Trophoblast cell (in vitro differentiated cells and primary cell): ENCODE measurements at regions not wholly inside any gene's neighbourhood (a gene's known extent, or its start where the extent isn't known, plus 50 kb on each side); places are given as distances from the start of the nearest gene placed in this dataset.

Source experiments
- DNase-seq, 2 donors: peaks; one replicate each; pipeline ENCODE4 v3.0.0-alpha.2; 2016
- H2AFZ ChIP-seq: 2 replicates; pipeline ENCODE4 v1.6.1; 2013; ENCODE audit warnings: low read length, moderate library complexity, mild to moderate bottlenecking; ENCODE audit not compliant: insufficient read depth, poor library complexity
- H2AK5ac ChIP-seq: 2 replicates; pipeline ENCODE4 v1.6.1; 2013; ENCODE audit warnings: mild to moderate bottlenecking, low read length
- H2BK120ac ChIP-seq: 2 replicates; pipeline ENCODE4 v1.6.1; 2013; ENCODE audit warnings: low read length, mild to moderate bottlenecking, moderate library complexity; ENCODE audit not compliant: insufficient read depth, poor library complexity
- H2BK12ac ChIP-seq: 2 replicates; pipeline ENCODE4 v1.6.1; 2013; ENCODE audit warnings: mild to moderate bottlenecking, low read length, moderate library complexity
- H2BK5ac ChIP-seq: 2 replicates; pipeline ENCODE4 v1.6.1; 2013; ENCODE audit warnings: low read length, low read depth, moderate library complexity, mild to moderate bottlenecking; ENCODE audit not compliant: poor library complexity
- H3K14ac ChIP-seq: 2 replicates; pipeline ENCODE4 v1.6.1; 2013; ENCODE audit warnings: mild to moderate bottlenecking, low read length
- H3K18ac ChIP-seq: 2 replicates; pipeline ENCODE4 v1.6.1; 2013; ENCODE audit warnings: mild to moderate bottlenecking, low read length
- H3K23ac ChIP-seq: 2 replicates; pipeline ENCODE4 v1.6.1; 2013; ENCODE audit warnings: low read length
- H3K27ac ChIP-seq: 2 replicates; pipeline ENCODE4 v1.5.1; 2013; ENCODE audit warnings: low read depth, mild to moderate bottlenecking, inconsistent platforms, low read length, moderate library complexity
- H3K27me3 ChIP-seq: 2 replicates; pipeline ENCODE4 v1.6.1; 2013; ENCODE audit warnings: inconsistent platforms, mild to moderate bottlenecking, low read length, moderate library complexity; ENCODE audit not compliant: insufficient read depth
- H3K36me3 ChIP-seq, 2 experiments: 1 replicate in 1 of 2; 2 replicates in 1 of 2; pipeline ENCODE4 v1.6.1; 2013; ENCODE audit warnings: low read length in 2 of 2, mild to moderate bottlenecking in 2 of 2, moderate library complexity in 1 of 2; ENCODE audit not compliant: insufficient read depth in 2 of 2, control insufficient read depth in 1 of 2
- H3K4ac ChIP-seq: 2 replicates; pipeline ENCODE4 v1.6.1; 2013; ENCODE audit warnings: low read depth, mild to moderate bottlenecking, low read length, moderate library complexity
- H3K4me1 ChIP-seq, 2 experiments: 1 replicate in 1 of 2; 2 replicates in 1 of 2; pipeline ENCODE4 v1.6.1; 2013; ENCODE audit warnings: low read length in 2 of 2, mild to moderate bottlenecking in 2 of 2, moderate library complexity in 1 of 2; ENCODE audit not compliant: insufficient read depth in 2 of 2, control insufficient read depth in 1 of 2
- H3K4me2 ChIP-seq: 2 replicates; pipeline ENCODE4 v1.6.1; 2013; ENCODE audit warnings: inconsistent platforms, mild to moderate bottlenecking, low read length, moderate library complexity
- H3K4me3 ChIP-seq: 2 replicates; pipeline ENCODE4 v1.5.1; 2013; ENCODE audit warnings: mild to moderate bottlenecking, low read depth, low read length, inconsistent platforms
- H3K79me1 ChIP-seq: one replicate; pipeline ENCODE4 v1.6.1; 2013; ENCODE audit warnings: low read length
- H3K79me2 ChIP-seq: 2 replicates; pipeline ENCODE4 v1.6.1; 2013; ENCODE audit warnings: low read length, mild to moderate bottlenecking; ENCODE audit not compliant: control insufficient read depth, insufficient read depth, poor library complexity
- H3K9ac ChIP-seq: 2 replicates; pipeline ENCODE4 v1.6.1; 2013; ENCODE audit warnings: mild to moderate bottlenecking, low read length
- H3K9me3 ChIP-seq: 2 replicates; pipeline ENCODE4 v1.6.1; 2013; ENCODE audit warnings: low read depth, mild to moderate bottlenecking, control low read depth, inconsistent platforms, low read length; ENCODE audit not compliant: insufficient read depth
- H4K12ac ChIP-seq: 2 replicates; pipeline ENCODE4 v1.6.1; 2013; ENCODE audit warnings: low read depth, mild to moderate bottlenecking, low read length, moderate library complexity
- H4K8ac ChIP-seq: 2 replicates; pipeline ENCODE4 v1.6.1; 2013; ENCODE audit warnings: low read depth, mild to moderate bottlenecking, low read length, moderate library complexity
- H4K91ac ChIP-seq: one replicate; pipeline ENCODE4 v1.6.1; 2013; ENCODE audit warnings: low read depth, mild to moderate bottlenecking, low read length, moderate library complexity
- WGBS: extraction: QIAGEN DNeasy Blood & Tissue Kit; methylation state at CpG from one replicate; pipeline ENCODE4 v1.1.7; 2013; ENCODE audit warnings: missing lambda C conversion rate; ENCODE audit not compliant: insufficient read length, insufficient coverage; ENCODE audit errors: extremely low coverage; 5-methylcytosine and 5-hydroxymethylcytosine counted together

DNA sequence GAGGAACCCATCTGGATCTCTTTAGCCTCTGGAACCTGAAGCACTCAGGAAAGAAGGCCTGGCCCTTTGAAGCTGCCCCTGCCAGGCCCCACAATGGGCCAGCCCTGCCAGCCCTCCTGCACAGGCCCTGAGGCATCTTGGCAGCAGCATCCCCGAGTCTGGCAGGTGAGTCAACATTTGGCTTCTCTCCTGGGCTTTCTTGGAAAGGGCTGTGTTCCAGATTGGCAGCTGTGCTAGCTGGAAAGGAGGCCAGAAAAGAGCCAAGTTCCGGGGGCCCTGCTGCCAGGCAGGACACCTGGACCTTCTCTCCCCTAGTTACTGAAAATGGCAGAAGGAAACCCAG, 187.2 kb downstream of the SHQ1 start:
- Histone ChIP-seq H2BK12ac (no peak overlapping the region), H2AFZ (no peak overlapping the region), H3K27ac (no peak overlapping the region), H3K9ac (no peak overlapping the region), H2AK5ac (no peak overlapping the region), H2BK5ac (no peak overlapping the region), H3K18ac (no peak overlapping the region), H4K91ac (no peak overlapping the region), H2BK120ac (no peak overlapping the region), H3K9me3 (no peaks in the 10 kb centered on the region), H3K23ac (no peak overlapping the region), H3K79me1 (no peaks in the 10 kb centered on the region), H3K4ac (no peak overlapping the region), H3K14ac (no peak overlapping the region), H3K4me3 (no peak overlapping the region), H3K4me2 (no peak overlapping the region), H3K36me3 (no peaks in the 10 kb centered on the region), H4K8ac (no peak overlapping the region), H3K27me3 (no peaks in the 10 kb centered on the region), H3K4me1 (peaks cover 0 to 4% of the 10 kb centered on the region in 2 experiments), H3K79me2 (no peaks in the 10 kb centered on the region), H4K12ac (no peak overlapping the region)
- WGBS = no CpG with 5 or more reads among the region's 2 CpGs
- no peak for DNase-seq

DNA sequence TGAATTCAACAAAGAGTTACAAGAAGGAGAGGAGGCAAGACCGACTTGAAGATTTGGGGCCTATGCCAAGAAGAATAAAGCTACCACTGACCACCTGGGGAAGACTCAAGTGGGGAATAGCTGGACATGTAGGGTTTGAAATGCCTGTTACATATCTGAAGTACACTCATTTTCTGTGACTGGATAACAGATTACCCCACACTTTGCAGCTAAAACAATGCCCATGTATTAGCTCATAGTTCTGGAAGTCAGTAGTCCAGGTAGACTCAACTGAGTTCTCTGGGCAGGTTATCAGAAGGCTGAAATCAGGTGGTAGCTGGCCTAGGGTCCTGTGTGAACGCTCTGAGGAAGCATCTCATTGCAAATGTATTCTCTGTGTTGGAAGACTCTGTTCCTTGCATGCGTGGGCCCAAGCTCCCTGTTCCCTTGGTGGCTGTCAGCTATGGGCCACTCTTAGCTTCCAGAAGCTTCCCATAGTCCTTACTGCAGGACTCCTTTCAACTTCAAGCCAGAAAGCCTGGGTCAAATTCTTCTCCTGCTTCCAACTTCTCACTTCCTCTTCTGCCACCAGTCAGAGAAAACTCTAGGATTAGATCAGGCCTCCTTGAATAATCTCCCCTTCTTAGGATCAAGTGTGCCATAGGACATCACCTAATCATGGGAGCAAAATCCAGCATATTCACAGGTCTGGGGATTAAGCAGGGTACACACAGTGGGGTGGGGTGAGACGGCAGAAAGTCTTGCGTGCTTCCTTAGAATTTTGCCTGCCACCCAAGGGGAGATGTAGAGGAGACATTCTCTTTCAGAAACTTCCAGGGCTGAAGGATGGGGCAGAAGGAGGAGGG, 187.8 kb downstream of the SHQ1 start:
- Histone ChIP-seq H3K36me3 (no peaks in the 10 kb centered on the region), H3K4me3 (no peak overlapping the region), H2AFZ (no peak overlapping the region), H4K91ac (no peak overlapping the region), H3K27ac (no peak overlapping the region), H2BK5ac (no peak overlapping the region), H3K4ac (no peak overlapping the region), H3K9me3 (no peaks in the 10 kb centered on the region), H4K12ac (no peak overlapping the region), H3K14ac (no peak overlapping the region), H3K27me3 (no peaks in the 10 kb centered on the region), H3K23ac (no peak overlapping the region), H2AK5ac (no peak overlapping the region), H3K18ac (no peak overlapping the region), H3K4me1 (peaks cover 0 to 4% of the 10 kb centered on the region in 2 experiments), H2BK12ac (no peak overlapping the region), H2BK120ac (no peak overlapping the region), H3K79me2 (no peaks in the 10 kb centered on the region), H3K4me2 (no peak overlapping the region), H3K79me1 (no peaks in the 10 kb centered on the region), H4K8ac (no peak overlapping the region), H3K9ac (no peak overlapping the region)
- no peak for DNase-seq
- WGBS = no CpG with 5 or more reads among the region's 5 CpGs

DNA sequence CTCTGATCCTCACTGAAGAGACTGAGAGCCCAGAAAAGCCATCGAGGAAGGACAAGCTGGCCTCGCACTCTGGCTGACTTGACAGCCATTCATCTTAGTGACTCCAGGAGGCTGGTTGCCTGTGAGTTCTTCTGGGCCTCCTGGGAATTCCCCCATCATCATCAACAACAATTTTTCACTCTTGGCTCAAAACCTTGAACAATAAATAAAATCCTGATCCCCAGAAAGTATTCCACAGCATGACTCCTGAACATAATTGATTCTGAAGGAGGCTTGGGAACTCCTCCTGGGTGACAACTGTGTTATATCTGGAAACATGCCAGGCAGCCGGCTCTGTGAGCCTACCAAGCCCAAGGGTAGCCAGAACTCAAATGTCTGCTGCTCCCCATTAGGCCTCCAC, 188.6 kb downstream of the SHQ1 start:
- no peak overlapping the region for H3K4ac ChIP-seq
- no peaks in the 10 kb centered on the region for H3K9me3 ChIP-seq
- DNase-seq = no peak
- H3K23ac ChIP-seq = no peak overlapping the region
- no peak overlapping the region for H3K9ac ChIP-seq
- no peak overlapping the region for H4K91ac ChIP-seq
- H3K18ac ChIP-seq = no peak overlapping the region
- H3K4me3 ChIP-seq = no peak overlapping the region
- H3K27me3 ChIP-seq = no peaks in the 10 kb centered on the region
- no peak overlapping the region for H3K4me2 ChIP-seq
- no peak overlapping the region for H4K8ac ChIP-seq
- H3K14ac ChIP-seq = no peak overlapping the region
- WGBS = no CpG with 5 or more reads among the region's 3 CpGs
- no peak overlapping the region for H3K27ac ChIP-seq
- H2BK5ac ChIP-seq = no peak overlapping the region
- no peaks in the 10 kb centered on the region for H3K36me3 ChIP-seq
- no peak overlapping the region for H2AFZ ChIP-seq
- H3K4me1 ChIP-seq = peaks cover 4 to 8% of the 10 kb centered on the region in 2 experiments
- peaks cover 3% of the 10 kb centered on the region for H3K79me1 ChIP-seq
- H2BK120ac ChIP-seq = no peak overlapping the region
- no peak overlapping the region for H4K12ac ChIP-seq
- no peak overlapping the region for H2BK12ac ChIP-seq
- no peak overlapping the region for H2AK5ac ChIP-seq
- no peaks in the 10 kb centered on the region for H3K79me2 ChIP-seq

DNA sequence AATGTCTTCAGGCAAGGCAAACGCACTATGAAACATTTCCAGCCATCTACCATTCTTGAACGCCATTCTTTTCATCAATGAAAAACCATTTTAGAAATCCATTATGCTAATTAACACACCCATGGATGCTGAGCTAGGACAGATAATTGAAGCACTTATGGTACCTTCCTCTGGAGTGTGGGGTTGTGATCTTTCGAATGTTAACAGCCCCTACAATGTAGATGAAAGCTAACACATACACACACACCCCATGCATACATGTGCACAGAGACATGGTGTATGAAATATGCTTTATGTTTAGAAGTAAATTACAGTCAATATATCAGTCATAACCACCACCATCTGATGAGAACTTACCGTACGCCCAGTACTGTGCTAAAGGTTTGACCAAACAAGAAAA, 189.1 kb downstream of the SHQ1 start:
- Histone ChIP-seq H3K9ac (no peak overlapping the region), H3K79me2 (no peaks in the 10 kb centered on the region), H3K14ac (no peak overlapping the region), H3K79me1 (peaks cover 3% of the 10 kb centered on the region), H2AK5ac (no peak overlapping the region), H3K4ac (no peak overlapping the region), H3K4me1 (peaks cover 4 to 8% of the 10 kb centered on the region in 2 experiments), H3K9me3 (no peaks in the 10 kb centered on the region), H3K36me3 (no peaks in the 10 kb centered on the region), H2AFZ (no peak overlapping the region), H4K8ac (no peak overlapping the region), H3K27me3 (no peaks in the 10 kb centered on the region), H3K4me2 (no peak overlapping the region), H4K12ac (no peak overlapping the region), H3K4me3 (no peak overlapping the region), H2BK12ac (no peak overlapping the region), H2BK5ac (no peak overlapping the region), H3K18ac (no peak overlapping the region), H4K91ac (no peak overlapping the region), H3K27ac (no peak overlapping the region), H3K23ac (no peak overlapping the region), H2BK120ac (no peak overlapping the region)
- DNase-seq = no peak
- WGBS = no CpG with 5 or more reads among the region's 5 CpGs
